ENCODE measurements at regions not wholly inside any gene's neighbourhood (a gene's known extent, or its start where the extent isn't known, plus 50 kb on each side); places are given as distances from the start of the nearest gene placed in this dataset.

DNA sequence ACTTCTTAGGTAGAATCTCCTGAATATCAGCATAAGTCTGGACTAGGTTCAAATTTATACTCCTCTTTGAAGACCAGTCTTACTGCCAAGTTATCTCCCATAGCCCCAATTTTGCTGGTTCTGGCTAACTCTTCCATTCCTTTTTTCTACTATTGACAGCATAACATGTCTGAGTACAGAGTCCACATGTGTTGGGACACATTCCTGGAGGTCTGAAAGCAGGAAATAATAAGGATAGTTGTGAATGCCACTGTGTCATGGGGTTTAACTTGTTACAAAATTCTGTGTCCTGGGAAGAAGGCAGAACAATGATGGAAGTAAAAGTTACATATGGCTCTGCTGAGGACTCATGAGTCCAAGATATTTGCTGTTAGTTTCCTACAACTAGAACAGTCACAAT, 57.4 kb upstream of the ZBTB20 start:
- H3K14ac ChIP-seq (ENCODE audit: low read length): no peak overlapping the region
- DNase-seq: no peak
- H3K9me3 ChIP-seq (ENCODE audit: insufficient read depth, low read depth, low read length): no peaks in the 10 kb centered on the region
- H3K4ac ChIP-seq (ENCODE audit: low read depth, low read length): no peak overlapping the region
- H4K8ac ChIP-seq (ENCODE audit: low read depth, low read length): no peak overlapping the region
- no peak overlapping the region for H4K91ac ChIP-seq (ENCODE audit: low read depth, low read length)
- H3K36me3 ChIP-seq (ENCODE audit: control insufficient read depth in 1 of 2, insufficient read depth in 2 of 2, low read length in 2 of 2): no peaks in the 10 kb centered on the region
- no peak overlapping the region for H3K27ac ChIP-seq (ENCODE audit: low read depth, low read length)
- no peak overlapping the region for H3K4me2 ChIP-seq (ENCODE audit: low read length)
- H2BK5ac ChIP-seq (ENCODE audit: low read depth, low read length, poor library complexity): no peak overlapping the region
- no peaks in the 10 kb centered on the region for H3K4me1 ChIP-seq (ENCODE audit: control insufficient read depth in 1 of 2, insufficient read depth in 2 of 2, low read length in 2 of 2)
- H3K27me3 ChIP-seq (ENCODE audit: insufficient read depth, low read length): no peaks in the 10 kb centered on the region
- no peak overlapping the region for H2BK12ac ChIP-seq (ENCODE audit: low read length)
- no peak overlapping the region for H2AFZ ChIP-seq (ENCODE audit: insufficient read depth, low read length, poor library complexity)
- H3K79me1 ChIP-seq (ENCODE audit: low read length): no peaks in the 10 kb centered on the region
- H2AK5ac ChIP-seq (ENCODE audit: low read length): no peak overlapping the region
- H3K18ac ChIP-seq (ENCODE audit: low read length): no peak overlapping the region
- H3K23ac ChIP-seq (ENCODE audit: low read length): no peak overlapping the region
- no peak overlapping the region for H4K12ac ChIP-seq (ENCODE audit: low read depth, low read length)
- no peak overlapping the region for H3K9ac ChIP-seq (ENCODE audit: low read length)
- H3K4me3 ChIP-seq (ENCODE audit: low read depth, low read length): no peak overlapping the region
- H2BK120ac ChIP-seq (ENCODE audit: insufficient read depth, low read length, poor library complexity): no peak overlapping the region
- no peaks in the 10 kb centered on the region for H3K79me2 ChIP-seq (ENCODE audit: control insufficient read depth, insufficient read depth, low read length, poor library complexity)

DNA sequence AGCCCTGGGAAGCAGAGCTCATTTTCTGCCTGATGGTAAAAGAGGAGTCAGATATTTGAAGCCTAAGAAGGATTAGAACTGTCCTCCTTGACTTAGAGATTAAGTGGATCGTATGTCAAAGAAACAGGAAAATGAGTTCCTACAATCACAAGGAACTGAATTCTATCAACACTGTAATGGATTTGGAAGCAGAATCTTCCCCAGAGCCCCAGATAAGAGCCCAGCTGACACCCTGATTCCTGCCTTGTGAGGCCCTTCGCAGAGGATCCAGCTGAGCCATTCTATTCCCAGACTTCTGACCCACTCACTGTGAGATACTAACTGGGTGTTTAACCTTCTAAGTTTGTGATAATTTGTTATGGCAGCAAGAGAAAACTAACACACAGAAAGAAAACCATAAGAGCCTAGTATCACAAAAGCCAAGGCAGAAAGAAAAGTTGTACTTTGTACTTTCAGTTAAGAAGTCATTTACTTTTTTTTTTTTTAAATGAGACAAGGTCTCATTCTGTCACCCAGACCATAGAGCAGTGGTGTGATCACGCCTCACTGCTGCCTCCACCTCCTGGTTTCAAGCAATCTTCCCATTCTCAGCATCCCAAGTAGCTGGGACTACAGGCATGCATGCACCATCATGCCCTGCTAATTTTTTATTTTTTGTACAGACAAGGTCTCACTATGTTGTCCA, 61.1 kb upstream of the ZBTB20 start:
- Histone ChIP-seq H3K36me3 (ENCODE audit: control insufficient read depth in 1 of 2, insufficient read depth in 2 of 2, low read length in 2 of 2) (no peaks in the 10 kb centered on the region), H3K4me3 (ENCODE audit: low read depth, low read length) (no peak overlapping the region), H3K79me1 (ENCODE audit: low read length) (no peaks in the 10 kb centered on the region), H3K23ac (ENCODE audit: low read length) (no peak overlapping the region), H3K27me3 (ENCODE audit: insufficient read depth, low read length) (no peaks in the 10 kb centered on the region), H2BK120ac (ENCODE audit: insufficient read depth, low read length, poor library complexity) (no peak overlapping the region), H3K4ac (ENCODE audit: low read depth, low read length) (no peak overlapping the region), H3K9ac (ENCODE audit: low read length) (no peak overlapping the region), H3K79me2 (ENCODE audit: control insufficient read depth, insufficient read depth, low read length, poor library complexity) (no peaks in the 10 kb centered on the region), H2AK5ac (ENCODE audit: low read length) (no peak overlapping the region), H4K8ac (ENCODE audit: low read depth, low read length) (no peak overlapping the region), H3K9me3 (ENCODE audit: insufficient read depth, low read depth, low read length) (no peaks in the 10 kb centered on the region), H2BK12ac (ENCODE audit: low read length) (no peak overlapping the region), H3K18ac (ENCODE audit: low read length) (no peak overlapping the region), H3K4me2 (ENCODE audit: low read length) (no peak overlapping the region), H4K12ac (ENCODE audit: low read depth, low read length) (no peak overlapping the region), H3K4me1 (ENCODE audit: control insufficient read depth in 1 of 2, insufficient read depth in 2 of 2, low read length in 2 of 2) (no peaks in the 10 kb centered on the region), H3K27ac (ENCODE audit: low read depth, low read length) (no peak overlapping the region), H2AFZ (ENCODE audit: insufficient read depth, low read length, poor library complexity) (no peak overlapping the region), H3K14ac (ENCODE audit: low read length) (no peak overlapping the region), H4K91ac (ENCODE audit: low read depth, low read length) (no peak overlapping the region), H2BK5ac (ENCODE audit: low read depth, low read length, poor library complexity) (no peak overlapping the region)
- DNase-seq: no peak
- WGBS (ENCODE audit: extremely low coverage, insufficient coverage, insufficient read length): no CpG with 5 or more reads among the region's 3 CpGs

DNA sequence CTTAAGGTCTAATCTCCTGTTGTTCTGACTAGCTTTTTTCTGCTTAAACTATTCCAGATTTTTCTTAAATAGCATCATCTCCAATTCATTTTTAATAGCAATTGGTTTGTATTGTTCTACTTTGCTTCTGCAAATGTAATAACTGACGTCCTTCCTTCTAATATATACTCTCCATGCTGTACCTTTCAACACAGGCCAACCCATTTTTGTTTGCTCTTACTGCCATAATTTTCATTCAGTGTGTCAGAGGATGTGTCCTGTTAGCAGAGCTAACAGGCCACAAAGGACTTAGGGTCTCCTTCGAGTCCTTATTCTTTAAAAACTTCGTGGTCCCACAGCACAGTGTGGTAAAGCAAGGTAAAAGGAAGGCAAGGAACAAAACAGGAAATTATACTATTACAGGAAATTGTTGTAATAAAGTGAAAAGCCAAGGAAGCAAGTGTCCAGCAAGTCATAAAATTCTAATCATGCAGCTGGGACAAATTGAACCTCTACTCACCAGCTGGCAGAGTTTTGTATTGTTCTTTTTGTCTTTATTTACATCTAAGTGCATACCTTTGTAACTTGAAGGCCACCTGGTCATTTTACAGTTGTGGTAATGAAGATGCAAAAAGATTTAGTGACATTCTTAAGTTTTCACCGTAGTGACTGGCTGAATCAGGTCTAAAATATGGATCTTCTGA, 64.9 kb upstream of the ZBTB20 start:
- no CpG with 5 or more reads among the region's 4 CpGs for WGBS (ENCODE audit: extremely low coverage, insufficient coverage, insufficient read length)

DNA sequence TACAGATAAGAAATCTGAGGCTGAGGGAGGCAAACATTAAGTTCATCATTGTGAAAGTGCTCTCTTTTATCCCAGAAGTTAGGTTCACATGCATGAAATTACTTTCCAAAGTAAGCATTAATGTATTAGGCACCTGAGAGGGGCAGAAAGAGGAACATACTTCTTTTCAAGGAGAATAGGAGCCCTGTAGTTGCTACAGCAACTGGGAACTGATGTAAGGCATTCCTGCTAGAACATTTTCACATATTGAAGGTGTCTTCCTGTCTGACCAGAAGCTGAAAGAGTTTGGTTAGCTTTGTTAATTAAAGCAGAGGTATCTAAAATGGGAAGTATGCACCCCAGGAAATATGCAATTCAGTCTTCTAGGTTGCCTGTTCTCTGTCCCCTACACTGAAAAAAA, 65.5 kb upstream of the ZBTB20 start:
- no peak overlapping the region for H4K91ac ChIP-seq (ENCODE audit: low read depth, low read length)
- H3K9me3 ChIP-seq (ENCODE audit: insufficient read depth, low read depth, low read length): no peaks in the 10 kb centered on the region
- H3K36me3 ChIP-seq (ENCODE audit: control insufficient read depth in 1 of 2, insufficient read depth in 2 of 2, low read length in 2 of 2): no peaks in the 10 kb centered on the region
- no peak overlapping the region for H4K12ac ChIP-seq (ENCODE audit: low read depth, low read length)
- no peak overlapping the region for H2BK5ac ChIP-seq (ENCODE audit: low read depth, low read length, poor library complexity)
- no peak overlapping the region for H3K4ac ChIP-seq (ENCODE audit: low read depth, low read length)
- no peak overlapping the region for H2BK120ac ChIP-seq (ENCODE audit: insufficient read depth, low read length, poor library complexity)
- H3K18ac ChIP-seq (ENCODE audit: low read length): no peak overlapping the region
- no peak overlapping the region for H3K4me2 ChIP-seq (ENCODE audit: low read length)
- H3K9ac ChIP-seq (ENCODE audit: low read length): no peak overlapping the region
- H3K23ac ChIP-seq (ENCODE audit: low read length): no peak overlapping the region
- no peaks in the 10 kb centered on the region for H3K79me2 ChIP-seq (ENCODE audit: control insufficient read depth, insufficient read depth, low read length, poor library complexity)
- no peaks in the 10 kb centered on the region for H3K79me1 ChIP-seq (ENCODE audit: low read length)
- H3K14ac ChIP-seq (ENCODE audit: low read length): no peak overlapping the region
- H3K4me1 ChIP-seq (ENCODE audit: control insufficient read depth in 1 of 2, insufficient read depth in 2 of 2, low read length in 2 of 2): no peaks in the 10 kb centered on the region
- H3K27me3 ChIP-seq (ENCODE audit: insufficient read depth, low read length): no peaks in the 10 kb centered on the region
- no peak overlapping the region for H2AK5ac ChIP-seq (ENCODE audit: low read length)
- H4K8ac ChIP-seq (ENCODE audit: low read depth, low read length): no peak overlapping the region
- H3K4me3 ChIP-seq (ENCODE audit: low read depth, low read length): no peak overlapping the region
- no peak overlapping the region for H2BK12ac ChIP-seq (ENCODE audit: low read length)
- H2AFZ ChIP-seq (ENCODE audit: insufficient read depth, low read length, poor library complexity): no peak overlapping the region
- H3K27ac ChIP-seq (ENCODE audit: low read depth, low read length): no peak overlapping the region
- no peak for DNase-seq

More for the DNA sequence above, 64.9 kb upstream of the ZBTB20 start:
- Histone ChIP-seq H3K4me3 (ENCODE audit: low read depth, low read length) (no peak overlapping the region), H2BK12ac (ENCODE audit: low read length) (no peak overlapping the region), H3K9me3 (ENCODE audit: insufficient read depth, low read depth, low read length) (no peaks in the 10 kb centered on the region), H3K4me1 (ENCODE audit: control insufficient read depth in 1 of 2, insufficient read depth in 2 of 2, low read length in 2 of 2) (no peaks in the 10 kb centered on the region), H3K36me3 (ENCODE audit: control insufficient read depth in 1 of 2, insufficient read depth in 2 of 2, low read length in 2 of 2) (no peaks in the 10 kb centered on the region), H2BK5ac (ENCODE audit: low read depth, low read length, poor library complexity) (no peak overlapping the region), H3K79me1 (ENCODE audit: low read length) (no peaks in the 10 kb centered on the region), H3K14ac (ENCODE audit: low read length) (no peak overlapping the region), H2BK120ac (ENCODE audit: insufficient read depth, low read length, poor library complexity) (no peak overlapping the region), H2AK5ac (ENCODE audit: low read length) (no peak overlapping the region), H2AFZ (ENCODE audit: insufficient read depth, low read length, poor library complexity) (no peak overlapping the region), H3K4ac (ENCODE audit: low read depth, low read length) (no peak overlapping the region), H3K27me3 (ENCODE audit: insufficient read depth, low read length) (no peaks in the 10 kb centered on the region), H3K18ac (ENCODE audit: low read length) (no peak overlapping the region), H3K79me2 (ENCODE audit: control insufficient read depth, insufficient read depth, low read length, poor library complexity) (no peaks in the 10 kb centered on the region), H3K27ac (ENCODE audit: low read depth, low read length) (no peak overlapping the region), H3K23ac (ENCODE audit: low read length) (no peak overlapping the region), H4K91ac (ENCODE audit: low read depth, low read length) (no peak overlapping the region), H4K8ac (ENCODE audit: low read depth, low read length) (no peak overlapping the region), H3K4me2 (ENCODE audit: low read length) (no peak overlapping the region), H4K12ac (ENCODE audit: low read depth, low read length) (no peak overlapping the region), H3K9ac (ENCODE audit: low read length) (no peak overlapping the region)
- DNase-seq: no peak
